Activated naive CD8-positive, alpha-beta T cell treated with anti-CD3 and anti-CD28 coated beads, Interleukin-2, amount 50 U/mL, for 24 hours (primary cell): ENCODE measurements at regions not wholly inside any gene's neighbourhood (a gene's known extent, or its start where the extent isn't known, plus 50 kb on each side); places are given as distances from the start of the nearest gene placed in this dataset.
"Not testable (repeated sequence)": the region's sequence is repeated elsewhere in the genome, so short reads cannot be mapped to it uniquely, and the experiment has no call there.

Experiments used
- ATAC-seq: fragments of 150-1000 bp; cut with Tn5 transposase; one replicate; pipeline ENCODE4 v1.10.0; 2021
- DNase-seq: peaks from one replicate; pipeline ENCODE4 v3.0.0; 2021
- H3K27ac Mint-ChIP-seq: one replicate; pipeline ENCODE4 v1.8.0; 2021; ENCODE audit warnings: mild to moderate bottlenecking, mixed read lengths
- H3K27me3 Mint-ChIP-seq: one replicate; pipeline ENCODE4 v1.8.0; 2021; ENCODE audit warnings: mixed read lengths
- H3K36me3 Mint-ChIP-seq: one replicate; pipeline ENCODE4 v1.8.0; 2021; ENCODE audit warnings: low read depth, mixed read lengths
- H3K4me1 Mint-ChIP-seq: one replicate; pipeline ENCODE4 v1.8.0; 2021; ENCODE audit warnings: mixed read lengths
- H3K4me3 Mint-ChIP-seq: one replicate; pipeline ENCODE4 v1.8.0; 2021; ENCODE audit warnings: mild to moderate bottlenecking, moderate library complexity, mixed read lengths
- H3K9me3 Mint-ChIP-seq: one replicate; pipeline ENCODE4 v1.8.0; 2021; ENCODE audit warnings: mixed read lengths

DNA sequence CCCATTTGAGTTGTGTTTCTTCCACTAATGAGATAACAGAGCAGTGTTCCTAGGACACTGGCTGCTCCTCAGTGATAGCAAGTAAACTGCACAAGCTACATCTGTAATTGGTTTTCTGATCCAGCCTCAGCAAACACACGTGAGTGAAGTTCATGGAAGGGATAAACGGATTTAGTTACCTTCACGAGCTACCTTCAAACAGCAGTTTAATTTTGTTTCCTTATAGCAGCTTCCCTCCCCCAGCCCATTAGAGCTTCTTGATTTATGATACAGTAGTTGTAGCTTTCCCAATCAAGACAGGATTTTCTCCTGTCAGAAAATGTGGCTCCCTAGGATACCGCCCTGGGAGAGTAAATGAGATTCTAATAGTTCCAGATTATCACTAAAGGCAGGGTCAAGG, 634.2 kb upstream of the FAT1 start:
- H3K27me3 Mint-ChIP-seq, result no peaks in the 10 kb centered on the region
- no peak overlapping the region for H3K4me3 Mint-ChIP-seq
- H3K9me3 Mint-ChIP-seq, result peaks cover 17% of the 10 kb centered on the region
- H3K36me3 Mint-ChIP-seq, result no peaks in the 10 kb centered on the region
- no peaks in the 10 kb centered on the region for H3K4me1 Mint-ChIP-seq
- DNase-seq (no peak), ATAC-seq (no peak)
- H3K27ac Mint-ChIP-seq, result no peak overlapping the region

DNA sequence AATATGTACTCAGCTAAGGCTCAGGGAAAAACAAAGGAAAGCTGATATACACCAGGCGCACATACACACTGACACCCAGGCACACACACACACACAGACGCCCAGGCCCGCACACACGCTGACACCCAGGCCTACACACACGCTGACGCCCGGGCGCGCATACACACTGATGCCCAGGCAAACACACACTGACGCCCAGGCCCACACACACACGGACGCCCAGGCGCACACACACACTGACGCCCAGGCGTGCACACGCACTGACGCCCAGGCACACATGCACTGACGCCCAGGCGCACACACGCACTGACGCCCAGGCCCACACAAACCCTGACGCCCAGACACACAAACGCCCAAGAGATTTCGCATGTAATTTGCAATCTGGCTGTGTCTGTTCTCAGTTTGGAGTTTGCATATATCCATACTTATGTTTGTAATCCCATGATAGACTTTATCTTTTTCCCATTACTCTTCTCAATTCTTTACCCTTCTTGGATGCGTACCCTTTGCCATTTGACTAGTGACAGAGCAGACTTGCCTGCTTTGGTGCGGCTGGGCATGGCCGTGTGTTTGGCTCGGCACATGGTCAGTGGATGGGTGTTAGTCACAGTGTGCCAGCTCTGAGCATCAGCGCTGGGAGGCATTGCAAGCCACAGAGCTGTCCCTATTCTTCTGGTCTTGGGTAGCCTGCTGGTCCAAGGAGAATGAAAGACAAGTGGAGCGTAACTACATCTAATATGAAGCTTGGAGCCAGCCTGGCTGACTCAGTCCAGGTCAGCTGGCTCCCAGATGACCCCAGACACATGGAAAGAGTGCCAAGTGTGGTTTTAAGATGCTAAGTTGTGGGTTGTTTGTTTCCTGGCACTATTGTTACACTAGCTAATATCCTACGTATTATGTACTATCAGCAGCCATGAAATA, 632.4 kb upstream of the ZFP42 start:
- H3K27ac Mint-ChIP-seq, result no peak overlapping the region
- H3K4me3 Mint-ChIP-seq, result no peak overlapping the region
- H3K36me3 Mint-ChIP-seq, result no peaks in the 10 kb centered on the region
- DNase-seq (no peak), ATAC-seq (no peak)
- no peaks in the 10 kb centered on the region for H3K27me3 Mint-ChIP-seq
- peaks cover 13% of the 10 kb centered on the region for H3K9me3 Mint-ChIP-seq
- H3K4me1 Mint-ChIP-seq, result no peaks in the 10 kb centered on the region

DNA sequence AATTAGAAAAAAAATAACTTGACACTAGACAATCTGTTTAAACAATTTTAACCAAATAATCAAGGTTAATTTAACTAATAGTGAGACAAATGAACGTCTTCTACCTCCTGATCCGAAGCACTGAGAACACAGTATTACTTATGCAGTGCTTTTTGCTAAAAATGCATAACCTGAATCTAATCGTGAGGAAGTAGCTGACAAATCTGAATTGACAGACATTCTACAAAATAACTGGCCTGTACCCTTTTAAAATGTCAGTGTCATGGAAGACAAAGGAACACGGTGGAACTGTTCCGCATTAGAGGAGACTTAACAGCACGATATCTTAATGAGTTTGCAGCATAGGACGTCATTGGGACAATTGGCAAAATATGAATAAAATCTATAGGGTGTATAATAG, 631.2 kb upstream of the ZFP42 start:
- ATAC-seq (no peak), DNase-seq (no peak)
- no peak overlapping the region for H3K27ac Mint-ChIP-seq
- H3K36me3 Mint-ChIP-seq, result no peaks in the 10 kb centered on the region
- peaks cover 11% of the 10 kb centered on the region for H3K9me3 Mint-ChIP-seq
- H3K4me3 Mint-ChIP-seq, result no peak overlapping the region
- no peaks in the 10 kb centered on the region for H3K27me3 Mint-ChIP-seq
- no peaks in the 10 kb centered on the region for H3K4me1 Mint-ChIP-seq

GRCh38 chr4:187364851-187365250, 630.7 kb upstream of the ZFP42 start:
- Mint-ChIP-seq H3K27me3 (no peaks in the 10 kb centered on the region), H3K9me3 (peaks cover 8% of the 10 kb centered on the region), H3K27ac (no peak overlapping the region), H3K36me3 (no peaks in the 10 kb centered on the region), H3K4me1 (no peaks in the 10 kb centered on the region), H3K4me3 (no peak overlapping the region)
- ATAC-seq (no peak), DNase-seq (no peak)

- Mint-ChIP-seq H3K27ac (no peak overlapping the region), H3K9me3 (peaks cover 11% of the 10 kb centered on the region), H3K36me3 (no peaks in the 10 kb centered on the region), H3K4me3 (no peak overlapping the region), H3K27me3 (no peaks in the 10 kb centered on the region), H3K4me1 (no peaks in the 10 kb centered on the region)
- ATAC-seq, result no peak
- no peak for DNase-seq
Measured at GRCh38 chr4:187366530-187366929, 629.0 kb upstream of the ZFP42 start.

GRCh38 chr4:187370918-187371317, 624.7 kb upstream of the ZFP42 start:
- no peak overlapping the region for H3K27ac Mint-ChIP-seq
- ATAC-seq, result no peak
- H3K36me3 Mint-ChIP-seq, result no peaks in the 10 kb centered on the region
- no peaks in the 10 kb centered on the region for H3K27me3 Mint-ChIP-seq
- no peak for DNase-seq
- no peak overlapping the region for H3K4me3 Mint-ChIP-seq
- H3K9me3 Mint-ChIP-seq, result peaks cover 17% of the 10 kb centered on the region
- H3K4me1 Mint-ChIP-seq, result no peaks in the 10 kb centered on the region

GRCh38 chr4:187378441-187378840, 617.1 kb upstream of the ZFP42 start:
- no peaks in the 10 kb centered on the region for H3K27me3 Mint-ChIP-seq
- no peaks in the 10 kb centered on the region for H3K4me1 Mint-ChIP-seq
- H3K4me3 Mint-ChIP-seq, result no peak overlapping the region
- H3K9me3 Mint-ChIP-seq, result peaks cover 22% of the 10 kb centered on the region
- DNase-seq, result no peak
- no peak for ATAC-seq
- H3K36me3 Mint-ChIP-seq, result no peaks in the 10 kb centered on the region
- H3K27ac Mint-ChIP-seq, result no peak overlapping the region

- Mint-ChIP-seq H3K4me1 (no peaks in the 10 kb centered on the region), H3K36me3 (no peaks in the 10 kb centered on the region), H3K9me3 (peaks cover 19% of the 10 kb centered on the region), H3K27me3 (no peaks in the 10 kb centered on the region), H3K4me3 (no peak overlapping the region), H3K27ac (no peak overlapping the region)
- no peak for ATAC-seq
- DNase-seq, result no peak
Measured at GRCh38 chr4:187380181-187380581, 615.4 kb upstream of the ZFP42 start.

DNA sequence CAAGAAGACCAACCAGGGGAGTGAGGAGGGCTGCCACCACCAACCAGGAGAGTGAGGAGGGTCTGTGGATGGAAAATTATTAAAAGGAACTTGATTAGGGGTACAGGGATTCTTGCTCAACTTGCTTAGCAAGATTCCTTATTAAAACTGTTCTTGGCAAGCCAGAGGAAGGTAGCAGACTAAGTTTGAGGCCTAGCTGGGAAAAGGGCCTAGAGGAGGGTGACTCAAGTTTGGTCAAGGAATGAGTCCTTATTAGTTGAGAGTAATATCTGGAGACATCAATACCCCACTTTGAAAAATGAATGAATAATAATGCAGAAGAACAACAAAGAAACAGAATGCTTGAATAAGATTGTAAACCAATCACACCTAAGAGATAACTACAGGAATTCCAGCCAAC, 612.4 kb upstream of the ZFP42 start:
- Mint-ChIP-seq H3K9me3 (peaks cover 15% of the 10 kb centered on the region), H3K36me3 (no peaks in the 10 kb centered on the region), H3K4me1 (no peaks in the 10 kb centered on the region), H3K4me3 (no peak overlapping the region), H3K27me3 (no peaks in the 10 kb centered on the region), H3K27ac (no peak overlapping the region)
- DNase-seq (no peak), ATAC-seq (no peak)

DNA sequence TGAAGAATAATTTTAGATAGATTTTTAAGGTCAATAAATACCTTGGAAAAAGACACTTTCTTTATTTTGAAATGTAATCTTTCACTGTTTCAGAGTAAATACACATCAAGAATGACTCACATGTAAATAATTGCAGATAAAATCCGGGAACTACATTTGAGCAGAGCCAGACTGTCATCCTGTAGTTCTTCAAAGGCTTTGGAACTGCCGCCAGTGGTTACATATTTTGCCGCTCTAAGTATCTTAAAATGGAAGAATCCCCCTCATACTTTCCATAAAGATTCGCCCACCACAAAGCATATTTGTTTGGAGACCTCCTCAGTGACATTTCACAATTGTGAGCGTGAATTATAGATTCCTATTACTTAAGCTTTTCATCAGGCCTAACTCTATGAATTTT, 607.8 kb upstream of the ZFP42 start:
- H3K4me3 Mint-ChIP-seq, result no peak overlapping the region
- peaks cover 16% of the 10 kb centered on the region for H3K9me3 Mint-ChIP-seq
- H3K27ac Mint-ChIP-seq, result no peak overlapping the region
- H3K36me3 Mint-ChIP-seq, result no peaks in the 10 kb centered on the region
- no peaks in the 10 kb centered on the region for H3K27me3 Mint-ChIP-seq
- ATAC-seq, result no peak
- H3K4me1 Mint-ChIP-seq, result no peaks in the 10 kb centered on the region
- no peak for DNase-seq

- no peak overlapping the region for H3K27ac Mint-ChIP-seq
- no peaks in the 10 kb centered on the region for H3K4me1 Mint-ChIP-seq
- H3K4me3 Mint-ChIP-seq, result no peak overlapping the region
- no peaks in the 10 kb centered on the region for H3K27me3 Mint-ChIP-seq
- H3K36me3 Mint-ChIP-seq, result no peaks in the 10 kb centered on the region
- no peak for DNase-seq
- peaks cover 10% of the 10 kb centered on the region for H3K9me3 Mint-ChIP-seq
- ATAC-seq, result no peak
Measured at GRCh38 chr4:187389420-187389819, 606.2 kb upstream of the ZFP42 start.

GRCh38 chr4:187390646-187391045, 604.9 kb upstream of the ZFP42 start:
- no peaks in the 10 kb centered on the region for H3K36me3 Mint-ChIP-seq
- ATAC-seq, result no peak
- H3K9me3 Mint-ChIP-seq, result peaks cover 13% of the 10 kb centered on the region
- no peak overlapping the region for H3K27ac Mint-ChIP-seq
- no peaks in the 10 kb centered on the region for H3K27me3 Mint-ChIP-seq
- H3K4me3 Mint-ChIP-seq, result no peak overlapping the region
- H3K4me1 Mint-ChIP-seq, result no peaks in the 10 kb centered on the region
- DNase-seq, result no peak

- DNase-seq (no peak), ATAC-seq (no peak)
- Mint-ChIP-seq H3K9me3 (peaks cover 11% of the 10 kb centered on the region), H3K27me3 (no peaks in the 10 kb centered on the region), H3K4me3 (no peak overlapping the region), H3K4me1 (no peaks in the 10 kb centered on the region), H3K27ac (no peak overlapping the region), H3K36me3 (no peaks in the 10 kb centered on the region)
Measured at GRCh38 chr4:187393531-187394344, 601.8 kb upstream of the ZFP42 start.

DNA sequence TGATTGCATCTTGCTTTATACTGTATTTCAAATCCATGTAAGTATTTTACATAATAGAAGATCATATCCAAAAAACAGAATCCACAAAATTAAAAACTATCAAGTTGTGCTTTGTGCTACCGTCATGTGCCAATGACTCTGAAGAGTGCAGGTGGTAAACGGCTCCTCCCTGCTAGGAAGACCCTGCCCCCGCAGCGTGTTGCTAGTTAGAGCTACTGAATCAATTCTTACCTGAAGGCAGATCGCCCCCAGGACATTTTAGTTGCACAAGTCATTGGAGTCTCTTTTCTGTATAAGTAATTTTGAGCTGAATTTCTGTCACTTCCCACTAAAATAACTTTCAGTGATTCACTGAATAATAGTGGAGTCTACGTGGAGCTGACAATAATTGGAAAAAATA, 599.5 kb upstream of the ZFP42 start:
- H3K4me1 Mint-ChIP-seq, result no peaks in the 10 kb centered on the region
- H3K27ac Mint-ChIP-seq, result no peak overlapping the region
- no peak for DNase-seq
- no peak for ATAC-seq
- no peaks in the 10 kb centered on the region for H3K27me3 Mint-ChIP-seq
- H3K36me3 Mint-ChIP-seq, result no peaks in the 10 kb centered on the region
- peaks cover 25% of the 10 kb centered on the region for H3K9me3 Mint-ChIP-seq
- no peak overlapping the region for H3K4me3 Mint-ChIP-seq

DNA sequence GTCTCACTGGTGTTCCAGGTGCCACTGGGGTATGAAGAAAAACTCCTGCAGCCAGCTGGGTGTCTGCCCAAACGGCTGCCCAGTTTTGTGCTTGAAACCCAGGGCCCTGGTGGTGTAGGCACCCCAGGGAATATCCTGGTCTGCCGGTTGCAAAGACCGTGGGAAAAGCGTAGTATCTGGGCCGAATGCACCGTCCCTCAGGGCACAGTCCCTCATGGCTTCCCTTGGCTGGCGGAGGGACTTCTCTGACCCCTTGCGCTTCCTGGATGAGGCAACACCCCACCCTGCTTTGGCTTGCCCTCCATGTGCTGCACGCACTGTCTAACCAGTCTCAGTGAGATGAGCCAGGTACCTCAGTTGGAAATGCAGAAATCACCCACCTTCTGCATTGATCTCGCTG, 587.1 kb upstream of the ZFP42 start:
- ATAC-seq, H3K27ac Mint-ChIP-seq, H3K36me3 Mint-ChIP-seq, H3K4me1 Mint-ChIP-seq, H3K4me3 Mint-ChIP-seq, DNase-seq, H3K27me3 Mint-ChIP-seq: not testable (repeated sequence)
- peaks cover 21% of the 10 kb centered on the region for H3K9me3 Mint-ChIP-seq
